Left kidney (tissue), 1 donor: ENCODE measurements at regions not wholly inside any gene's neighbourhood (a gene's known extent, or its start where the extent isn't known, plus 50 kb on each side); places are given as distances from the start of the nearest gene placed in this dataset.

ENCODE experiments used
- DNase-seq: peaks from one replicate; pipeline ENCODE4 v3.0.0-alpha.2; 2013

DNA sequence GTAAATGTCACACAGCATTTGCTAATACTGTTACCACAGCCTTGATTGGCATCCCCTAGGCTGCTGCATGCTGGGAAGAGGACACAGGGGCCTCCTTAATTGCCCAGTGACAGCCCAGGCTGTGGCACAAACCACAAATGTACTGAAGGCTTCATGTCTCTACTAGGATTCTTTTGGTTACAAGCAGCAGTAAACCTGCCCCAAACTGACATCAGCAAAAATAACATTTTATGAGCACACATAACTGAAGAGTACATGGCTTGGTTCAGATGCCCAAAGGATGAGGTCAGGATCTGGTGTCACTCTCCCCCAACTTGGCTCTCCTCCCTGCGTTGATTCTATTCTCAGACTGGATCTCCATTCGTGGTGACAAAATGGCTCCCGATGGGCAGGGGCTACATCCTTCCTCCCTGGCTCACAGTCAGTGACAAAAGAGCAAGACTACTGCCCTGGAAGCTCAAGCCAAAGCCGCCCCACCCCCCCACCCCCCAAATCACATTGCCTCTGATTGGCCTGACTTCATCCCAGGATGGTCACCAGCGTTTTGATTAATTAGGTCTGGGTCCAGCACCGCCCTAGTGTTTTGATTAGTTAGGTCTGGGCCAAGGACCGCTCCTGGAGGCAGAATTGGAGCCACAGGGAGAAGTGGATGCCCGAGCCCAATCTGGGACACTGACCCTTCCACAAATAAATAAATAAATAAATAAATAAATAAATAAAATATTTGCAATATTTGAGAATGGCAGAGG, 180.5 kb upstream of the RBPJ start:
- DNase-seq = no peak

GRCh38 chr4:26141051-26141721, 179.6 kb upstream of the RBPJ start:
- DNase-seq = no peak

GRCh38 chr4:26141911-26142638, 178.7 kb upstream of the RBPJ start:
- DNase-seq = peak; percentile 24

GRCh38 chr4:26144526-26145155, 176.2 kb upstream of the RBPJ start:
- DNase-seq = no peak

GRCh38 chr4:26145212-26145611, 175.6 kb upstream of the RBPJ start:
- no peak for DNase-seq

- no peak for DNase-seq
Measured at GRCh38 chr4:26148927-26149326, 171.9 kb upstream of the RBPJ start.

DNA sequence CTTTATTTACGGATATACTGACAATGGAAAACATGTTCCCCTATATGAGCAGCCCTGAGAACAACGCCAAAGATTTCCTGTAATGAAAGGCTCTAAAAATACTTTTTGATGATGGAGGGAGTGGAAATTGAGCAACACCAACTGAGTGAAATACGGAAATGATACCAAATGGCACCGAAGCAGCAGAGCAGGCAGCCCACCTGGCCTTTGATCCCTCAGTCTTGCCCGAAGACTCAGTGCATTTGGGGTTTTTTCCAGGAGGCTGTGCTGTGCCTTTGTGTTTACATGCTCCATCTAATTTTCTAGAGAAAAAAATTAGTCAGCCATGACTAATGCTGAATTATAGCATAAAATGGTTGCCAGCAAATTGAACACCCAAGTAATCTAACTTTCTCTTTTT, 169.9 kb upstream of the RBPJ start:
- DNase-seq = no peak

DNA sequence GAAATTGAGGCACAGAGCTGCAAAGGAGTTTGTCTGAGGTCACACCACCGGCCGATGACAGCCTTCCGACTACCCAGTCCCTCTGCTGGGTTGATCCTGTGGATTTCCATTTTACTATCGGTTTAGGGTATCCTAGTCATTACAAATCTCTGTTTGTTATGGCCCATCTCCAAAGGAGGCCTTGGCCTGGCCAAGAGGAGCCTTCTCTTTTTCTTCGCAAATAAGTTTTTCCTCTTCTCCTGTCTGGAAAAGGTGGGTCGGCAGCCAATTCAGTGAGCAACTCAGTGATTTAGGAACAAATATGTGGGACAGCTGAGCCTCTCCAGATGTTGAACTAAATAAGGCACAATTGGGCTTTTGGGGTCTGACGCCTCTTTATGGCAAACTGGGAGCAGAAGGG, 169.2 kb upstream of the RBPJ start:
- DNase-seq = no peak

GRCh38 chr4:26152056-26152455, 168.8 kb upstream of the RBPJ start:
- DNase-seq = no peak

DNA sequence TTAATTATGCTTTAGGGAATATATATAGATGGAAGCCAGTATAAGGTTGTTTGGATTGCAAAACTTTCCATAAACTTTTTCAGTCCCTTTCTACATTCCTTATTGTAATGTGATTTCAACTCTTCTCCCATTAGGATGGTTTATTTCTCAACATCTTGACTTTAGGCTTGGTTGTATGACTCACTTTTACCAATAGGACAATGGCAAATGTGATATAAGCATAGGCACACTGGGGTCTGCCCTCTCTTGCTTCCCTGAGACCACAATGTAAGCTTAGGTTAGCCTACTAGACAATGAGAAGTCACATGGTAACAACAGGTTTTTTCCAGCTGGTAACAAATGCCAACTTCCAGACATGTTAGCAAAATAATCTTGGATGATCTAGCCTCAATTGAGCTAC, 163.3 kb upstream of the RBPJ start:
- no peak for DNase-seq

- DNase-seq = no peak
Measured at GRCh38 chr4:26160591-26160990, 160.2 kb upstream of the RBPJ start.

GRCh38 chr4:26161030-26161824, 159.6 kb upstream of the RBPJ start:
- DNase-seq = no peak

GRCh38 chr4:26162101-26162500, 158.7 kb upstream of the RBPJ start:
- no peak for DNase-seq

- no peak for DNase-seq
Measured at GRCh38 chr4:26163425-26164362, 157.1 kb upstream of the RBPJ start.

- no peak for DNase-seq
Measured at GRCh38 chr4:26171501-26171900, 149.3 kb upstream of the RBPJ start.

DNA sequence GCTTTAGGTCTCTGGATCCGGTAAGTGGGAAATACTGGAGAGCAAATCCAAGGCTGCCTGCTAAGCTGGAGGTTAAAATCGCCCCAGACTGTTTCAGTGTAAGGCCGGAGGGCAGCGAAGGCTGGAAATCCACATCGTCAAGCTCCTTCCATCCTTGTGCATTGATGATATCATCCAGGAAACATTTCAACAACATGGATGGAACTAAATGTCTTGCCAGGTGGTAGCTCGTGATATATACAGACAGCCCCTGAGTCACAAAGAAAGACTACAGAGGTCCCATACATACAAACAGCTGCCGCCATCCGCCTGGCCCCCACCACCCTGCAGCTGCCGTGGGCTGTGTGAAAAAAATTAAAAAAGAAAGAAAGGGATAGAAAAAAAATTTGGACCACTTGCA, 148.9 kb upstream of the RBPJ start:
- no peak for DNase-seq

- DNase-seq = no peak
Measured at GRCh38 chr4:26173619-26174018, 147.2 kb upstream of the RBPJ start.

DNA sequence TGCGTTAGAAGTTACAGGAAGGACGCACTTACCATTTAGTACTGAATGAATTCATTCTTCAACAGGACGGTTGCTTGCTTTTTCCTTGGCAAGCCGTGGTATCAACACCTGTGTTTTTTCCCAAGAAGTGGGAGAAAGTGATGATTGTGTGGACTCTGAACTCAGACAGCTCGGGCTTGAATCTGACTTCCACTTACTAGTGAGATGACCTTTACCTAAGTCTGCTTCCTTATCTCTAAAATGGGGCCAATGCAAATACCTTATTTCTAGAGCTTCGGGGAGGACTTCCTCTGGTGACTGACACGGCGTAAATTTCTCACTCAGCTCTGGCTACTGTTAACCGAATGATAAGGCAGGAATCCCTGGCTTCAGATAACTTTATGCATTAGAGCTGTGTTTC, 146.8 kb upstream of the RBPJ start:
- DNase-seq = no peak

DNA sequence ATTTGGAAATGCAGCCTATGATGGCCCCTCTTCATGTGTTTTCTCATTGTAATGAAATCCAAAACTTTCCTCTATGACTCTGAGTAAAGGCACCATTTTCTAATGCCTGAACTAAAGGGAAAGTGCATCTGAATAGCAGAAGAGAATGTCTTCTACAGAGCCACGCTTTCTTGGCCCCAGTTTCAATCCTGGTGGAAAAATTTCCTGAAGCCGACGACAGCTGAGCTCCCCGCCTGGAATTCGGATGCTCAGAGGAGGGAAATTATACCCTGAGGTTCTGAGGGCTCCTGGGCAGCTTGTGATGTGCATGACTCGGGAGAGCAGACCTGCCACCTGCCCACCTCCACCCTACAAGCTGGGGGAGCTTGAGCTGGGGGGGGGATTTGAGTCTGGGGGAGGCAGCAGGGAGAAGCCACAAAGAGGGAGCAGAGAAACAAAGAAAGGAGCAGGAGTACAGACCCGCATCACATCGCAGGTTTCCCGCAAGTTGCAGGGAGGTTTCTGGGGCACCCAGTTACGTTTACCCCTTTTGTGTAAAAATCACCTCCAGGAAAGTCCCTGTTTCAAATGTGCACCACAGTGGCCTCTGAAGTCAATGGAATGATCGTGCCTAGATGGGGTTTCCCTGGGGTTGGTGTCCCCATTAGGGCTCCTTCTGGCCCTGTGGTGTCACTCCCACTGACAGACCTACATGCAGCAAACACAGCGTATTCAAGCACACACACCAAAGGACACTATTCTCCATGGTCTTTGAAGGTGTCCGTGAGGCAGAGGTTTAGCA, 145.6 kb upstream of the RBPJ start:
- DNase-seq = no peak

- DNase-seq = no peak
Measured at GRCh38 chr4:26175905-26176470, 144.8 kb upstream of the RBPJ start.
